SH-SY5Y (cell line): ENCODE measurements at regions not wholly inside any gene's neighbourhood (a gene's known extent, or its start where the extent isn't known, plus 50 kb on each side); places are given as distances from the start of the nearest gene placed in this dataset.

Experiments
- GATA2 ChIP-seq: IDR thresholded peaks from 2 replicates; pipeline ENCODE4 v1.6.1; 2011; ENCODE audit warnings: mild to moderate bottlenecking, low read depth, low read length
- GATA3 ChIP-seq: IDR thresholded peaks from 2 replicates; pipeline ENCODE4 v1.6.1; 2011; ENCODE audit warnings: low read depth, mild to moderate bottlenecking, low read length, moderate library complexity

DNA sequence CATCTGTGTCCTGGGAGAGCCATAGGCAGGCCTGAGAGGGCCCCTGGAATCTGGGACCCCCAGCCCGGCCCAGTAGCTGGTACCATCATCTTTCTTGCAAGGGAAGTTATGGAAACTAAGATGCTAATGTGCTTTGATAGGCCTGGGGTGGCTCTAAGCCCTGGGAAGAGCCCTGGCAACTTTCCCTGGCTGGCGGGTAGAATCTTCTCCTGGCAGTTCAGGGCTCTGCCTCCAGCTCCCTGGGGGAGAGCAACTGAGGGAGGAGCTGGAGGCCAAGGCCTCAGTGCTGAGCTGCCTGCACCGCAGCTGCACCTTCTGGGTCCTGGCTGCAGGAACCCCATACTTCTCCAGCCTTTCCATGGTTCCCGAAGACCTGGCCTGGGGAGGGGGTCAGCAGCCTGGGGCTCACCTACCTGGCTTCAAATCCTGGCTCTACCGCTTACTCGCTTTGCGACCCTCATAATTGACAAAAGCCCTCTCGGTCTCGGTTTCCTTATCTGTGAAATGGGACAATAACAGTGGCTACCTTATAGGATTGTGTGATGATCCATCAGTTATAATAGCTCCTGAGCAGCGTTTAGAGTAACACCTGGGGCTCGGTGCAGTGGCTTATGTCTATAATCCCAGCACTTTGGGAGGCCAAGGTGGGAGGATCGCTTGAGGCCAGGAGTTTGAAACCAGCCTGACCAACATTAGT, 333.7 kb downstream of the SEC14L1 start:
- TF ChIP-seq GATA3 (no peak), GATA2 (no peak)

DNA sequence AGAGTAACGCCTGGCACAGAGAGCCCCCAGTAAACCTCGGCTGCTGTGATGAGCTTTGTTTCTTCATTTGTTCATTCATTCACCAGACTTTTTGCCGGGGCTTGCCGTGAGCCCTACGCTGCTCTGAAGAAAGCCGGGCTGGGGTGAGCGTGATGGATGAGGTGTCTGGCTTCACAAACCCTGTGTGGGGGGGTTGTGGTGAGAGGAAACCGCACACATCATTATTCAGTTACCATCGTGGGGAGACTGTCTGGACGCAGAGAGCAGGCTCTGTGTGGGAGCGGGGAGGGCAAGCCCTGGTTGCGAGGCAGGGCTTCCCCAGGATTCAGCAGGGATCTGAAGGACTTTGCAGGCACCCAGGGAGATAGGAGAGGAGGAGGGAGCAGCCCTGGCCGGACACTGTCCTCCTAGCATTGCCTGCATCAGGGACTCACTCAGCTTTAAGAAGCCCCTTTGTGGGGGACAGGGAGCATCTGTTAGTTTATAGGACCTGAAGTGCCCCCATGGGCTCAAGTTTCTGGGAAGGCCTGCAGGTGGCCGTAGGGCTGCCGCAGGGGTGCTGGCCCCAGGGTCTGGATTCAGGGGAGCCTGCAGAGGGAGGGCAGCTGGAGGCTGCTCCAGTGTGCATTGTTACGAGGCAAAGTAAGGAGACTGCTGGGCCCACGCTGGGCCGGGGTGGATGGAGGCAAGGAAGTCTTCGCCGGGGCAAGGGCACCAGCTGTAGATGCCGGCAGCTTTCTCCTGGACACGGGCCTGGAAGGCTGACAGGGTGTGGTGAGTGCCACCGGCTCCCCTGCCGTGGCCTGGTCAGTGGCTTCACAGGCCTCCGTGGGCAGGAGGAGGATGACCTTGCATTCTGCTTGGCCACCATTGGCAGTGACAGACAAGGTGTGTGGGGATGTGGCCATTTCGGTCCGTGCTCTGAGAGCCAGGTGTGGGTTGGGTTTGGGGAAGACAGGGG, 334.5 kb downstream of the SEC14L1 start:
- TF ChIP-seq GATA2 (no peak), GATA3 (no peak)

DNA sequence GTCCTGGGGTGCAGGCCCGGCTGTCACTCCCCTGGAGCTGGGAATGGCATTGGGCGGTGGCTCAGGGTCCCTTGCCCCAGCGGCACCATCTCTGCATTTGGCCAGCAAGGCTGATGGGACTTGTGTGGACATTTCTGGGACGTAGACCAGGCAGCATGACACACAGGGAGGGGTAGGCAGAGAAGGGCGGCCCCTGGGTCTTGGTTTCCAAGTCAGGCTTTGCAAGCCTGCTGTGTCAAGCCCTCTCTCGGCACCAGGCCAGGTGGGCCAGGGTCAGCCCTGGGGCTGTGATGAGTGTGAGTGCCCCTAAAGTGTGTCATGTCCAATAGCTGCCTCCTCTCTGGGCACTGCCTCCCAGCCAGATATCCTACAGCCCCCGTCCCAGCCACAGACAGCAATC, 335.2 kb downstream of the SEC14L1 start:
- TF ChIP-seq GATA2 (no peak), GATA3 (no peak)

DNA sequence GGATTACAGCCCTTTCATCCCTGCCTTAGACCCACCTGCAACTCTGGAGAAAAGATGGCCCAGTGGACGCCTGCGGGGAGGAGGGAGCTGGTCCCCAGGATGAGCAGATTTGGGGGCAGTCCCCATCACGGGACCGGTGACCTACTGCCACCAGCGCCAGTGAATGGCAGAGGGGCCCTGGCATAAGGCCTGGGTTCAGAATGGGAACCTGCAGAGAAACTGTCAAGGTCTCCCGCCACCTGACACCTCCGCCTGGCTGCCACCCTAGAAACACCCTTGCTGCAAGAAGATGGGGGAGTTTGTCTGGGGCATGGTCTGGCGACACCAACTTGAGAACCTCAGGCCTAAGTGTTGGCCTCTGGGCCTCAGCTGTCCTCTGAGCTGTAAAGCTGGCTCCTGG, 335.7 kb downstream of the SEC14L1 start:
- TF ChIP-seq GATA3 (no peak), GATA2 (no peak)

DNA sequence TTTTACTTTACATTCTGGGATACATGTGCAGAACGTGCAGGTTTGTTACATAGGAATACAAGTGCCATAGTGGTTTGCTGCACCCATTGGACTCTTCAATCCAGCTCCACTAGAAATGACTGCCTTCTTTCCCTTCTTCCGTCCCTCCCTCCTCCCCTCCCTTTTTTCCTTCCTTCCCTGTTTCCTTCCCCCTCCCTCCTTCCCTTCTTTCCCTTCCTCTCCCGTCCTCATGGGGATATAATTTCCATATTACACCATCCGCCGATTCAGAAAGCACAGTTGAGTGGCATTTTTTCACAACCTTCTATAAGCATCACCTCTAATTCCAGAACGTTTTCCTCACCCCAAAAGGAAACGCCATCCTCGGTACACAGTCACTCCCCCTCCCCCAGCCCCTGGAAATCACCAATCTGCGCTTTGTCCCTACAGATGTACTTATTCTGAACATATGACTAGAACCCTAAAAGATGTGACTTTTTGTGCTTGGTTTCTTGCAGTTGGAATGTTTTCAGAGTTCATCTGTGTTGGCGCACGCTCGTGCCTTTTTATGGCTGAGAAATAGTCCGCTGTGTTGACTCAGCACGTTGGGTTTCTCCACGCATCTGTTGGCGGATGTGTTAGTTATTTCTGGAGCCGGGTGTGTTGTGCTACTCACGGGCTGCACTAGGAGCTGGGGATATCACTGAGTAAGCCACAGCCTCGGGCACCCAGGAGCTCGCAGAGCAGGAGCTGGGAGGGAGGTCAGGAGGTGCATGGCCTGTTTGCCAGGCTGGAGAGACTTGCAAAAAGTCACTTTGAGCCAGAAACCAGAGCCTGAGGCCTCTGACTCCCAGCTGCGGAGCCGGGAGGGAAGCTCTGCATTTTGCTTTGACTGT, 336.4 kb downstream of the SEC14L1 start:
- TF ChIP-seq GATA3 (no peak), GATA2 (no peak)

DNA sequence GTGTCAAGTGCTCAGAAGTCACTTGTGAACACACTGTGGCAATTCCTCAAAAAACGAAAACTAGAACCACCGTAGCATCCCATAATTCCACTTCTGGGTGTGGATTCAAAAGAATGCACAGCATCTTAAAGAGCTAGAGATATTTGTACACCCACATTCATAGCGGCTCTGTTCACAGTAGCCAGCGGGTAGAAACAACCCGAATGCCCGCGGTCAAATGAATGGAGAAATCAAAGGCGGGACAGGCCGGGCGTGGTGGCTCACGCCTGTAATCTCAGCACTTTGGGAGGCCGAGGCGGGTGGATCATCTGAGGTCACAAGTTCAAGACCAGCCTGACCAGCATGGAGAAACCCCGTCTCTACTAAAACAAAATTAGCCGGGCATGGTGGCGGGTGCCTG, 337.5 kb downstream of the SEC14L1 start:
- TF ChIP-seq GATA3 (no peak), GATA2 (no peak)

DNA sequence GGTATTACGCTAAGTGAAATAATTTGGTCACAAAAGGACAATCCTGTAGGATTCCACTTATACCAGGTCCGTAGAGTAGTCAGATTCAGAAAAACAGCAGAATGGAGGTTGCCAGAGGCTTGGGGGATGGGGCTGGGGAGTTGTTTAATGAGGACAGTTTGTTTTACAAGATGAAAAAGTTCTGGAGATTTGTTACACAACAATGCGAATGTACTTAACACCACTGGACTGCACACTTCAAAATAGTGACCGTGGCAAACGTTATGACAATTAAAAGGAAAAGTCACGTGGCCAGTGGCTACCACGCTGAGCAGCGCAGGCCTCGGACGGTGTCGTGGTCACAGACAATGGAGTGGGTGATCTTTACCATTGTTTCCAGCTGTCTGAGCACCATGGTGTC, 338.1 kb downstream of the SEC14L1 start:
- TF ChIP-seq GATA3 (no peak), GATA2 (no peak)

DNA sequence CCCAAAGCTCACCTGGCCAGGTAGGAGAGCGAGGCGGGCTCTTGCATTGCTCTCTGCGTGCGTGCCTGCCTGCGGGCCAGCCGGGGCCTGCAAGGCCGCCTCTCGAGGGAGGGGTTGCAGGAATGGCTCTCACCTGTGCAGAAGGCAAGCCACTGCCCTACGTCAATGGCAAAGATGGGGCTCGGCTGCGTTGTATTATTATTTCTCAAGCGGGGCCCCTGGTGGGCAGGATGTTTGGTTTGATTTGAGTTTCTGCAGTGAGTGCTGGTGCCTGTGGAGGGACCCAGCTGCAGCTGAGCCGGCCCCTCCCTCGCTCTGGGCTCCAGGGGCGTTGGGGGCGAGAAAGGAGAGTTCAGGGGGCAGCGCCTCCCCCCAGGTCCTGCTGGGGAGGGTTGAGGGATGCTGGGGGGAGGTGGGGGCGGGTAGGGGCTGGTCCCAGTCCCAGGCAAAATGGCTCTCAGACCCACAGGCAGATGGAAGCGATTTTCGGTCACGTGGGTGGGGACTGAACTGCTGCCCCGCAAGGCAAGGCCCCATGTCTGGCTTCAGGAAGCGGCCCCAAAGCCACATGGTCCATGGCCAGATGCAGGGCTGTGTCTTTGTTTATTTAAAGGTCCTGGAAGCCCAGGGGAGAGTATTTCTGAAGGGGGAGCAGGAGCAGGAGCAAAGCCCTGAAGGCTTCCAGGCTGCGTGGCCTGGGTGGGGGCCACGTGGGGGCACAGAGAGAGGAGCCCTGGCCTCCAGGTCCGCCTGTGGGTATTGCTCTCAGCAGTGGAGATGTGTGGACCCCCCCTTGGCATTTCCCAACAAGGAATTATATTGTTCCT, 338.8 kb downstream of the SEC14L1 start:
- no peak for TF ChIP-seq GATA2
- TF ChIP-seq GATA3: no peak

DNA sequence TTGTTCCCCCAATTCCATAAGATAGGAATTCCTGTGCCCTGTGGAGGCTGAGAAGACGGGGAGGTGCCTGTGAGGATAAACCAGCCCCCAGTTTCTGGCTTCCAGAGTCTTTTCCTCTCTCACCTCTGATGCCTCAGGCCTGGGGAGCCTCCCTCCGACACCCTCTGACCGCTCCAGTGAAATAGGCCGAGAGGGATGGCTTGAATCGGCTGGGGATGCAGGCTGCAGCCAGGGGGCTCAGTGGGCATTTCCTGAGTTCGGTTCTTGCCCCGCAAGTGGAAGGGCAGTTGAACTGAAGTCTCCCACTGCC, 339.4 kb downstream of the SEC14L1 start:
- TF ChIP-seq GATA3 (no peak), GATA2 (no peak)

DNA sequence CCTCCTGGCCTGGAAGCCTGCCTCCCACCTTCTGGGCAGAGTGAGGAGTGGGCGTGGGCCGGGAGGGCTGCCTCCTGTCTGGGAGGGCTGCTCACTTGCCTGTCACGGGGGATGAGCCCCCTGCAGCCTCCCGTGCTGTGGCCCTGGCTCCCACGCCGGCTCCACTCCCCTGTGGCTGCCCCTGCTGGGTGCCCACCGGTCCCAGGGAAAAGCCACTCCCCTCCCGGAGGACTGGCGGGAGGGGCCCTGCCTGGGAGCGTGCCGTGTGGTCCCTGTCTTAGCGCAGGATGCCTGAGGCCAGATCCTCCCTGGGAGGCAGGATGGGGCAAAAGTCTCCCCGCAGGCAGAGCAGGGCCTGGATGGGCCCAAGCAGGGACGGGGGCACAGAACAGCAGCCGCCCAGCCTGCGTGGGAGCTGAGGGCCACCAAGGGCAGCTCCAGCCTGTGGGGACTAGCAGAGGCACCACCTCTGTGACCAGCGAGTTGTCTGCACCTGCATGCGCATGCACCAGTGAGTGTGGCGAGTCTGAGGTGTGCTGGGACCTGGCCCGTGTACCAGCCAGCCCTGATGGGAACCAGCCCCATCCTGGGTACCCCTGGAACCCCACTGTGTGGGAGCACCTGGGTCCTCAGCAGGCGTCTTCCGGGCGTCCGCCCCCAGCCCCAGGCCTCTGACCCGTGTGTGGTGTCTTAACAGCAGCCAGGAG, 339.9 kb downstream of the SEC14L1 start:
- TF ChIP-seq GATA3: no peak
- TF ChIP-seq GATA2: no peak

DNA sequence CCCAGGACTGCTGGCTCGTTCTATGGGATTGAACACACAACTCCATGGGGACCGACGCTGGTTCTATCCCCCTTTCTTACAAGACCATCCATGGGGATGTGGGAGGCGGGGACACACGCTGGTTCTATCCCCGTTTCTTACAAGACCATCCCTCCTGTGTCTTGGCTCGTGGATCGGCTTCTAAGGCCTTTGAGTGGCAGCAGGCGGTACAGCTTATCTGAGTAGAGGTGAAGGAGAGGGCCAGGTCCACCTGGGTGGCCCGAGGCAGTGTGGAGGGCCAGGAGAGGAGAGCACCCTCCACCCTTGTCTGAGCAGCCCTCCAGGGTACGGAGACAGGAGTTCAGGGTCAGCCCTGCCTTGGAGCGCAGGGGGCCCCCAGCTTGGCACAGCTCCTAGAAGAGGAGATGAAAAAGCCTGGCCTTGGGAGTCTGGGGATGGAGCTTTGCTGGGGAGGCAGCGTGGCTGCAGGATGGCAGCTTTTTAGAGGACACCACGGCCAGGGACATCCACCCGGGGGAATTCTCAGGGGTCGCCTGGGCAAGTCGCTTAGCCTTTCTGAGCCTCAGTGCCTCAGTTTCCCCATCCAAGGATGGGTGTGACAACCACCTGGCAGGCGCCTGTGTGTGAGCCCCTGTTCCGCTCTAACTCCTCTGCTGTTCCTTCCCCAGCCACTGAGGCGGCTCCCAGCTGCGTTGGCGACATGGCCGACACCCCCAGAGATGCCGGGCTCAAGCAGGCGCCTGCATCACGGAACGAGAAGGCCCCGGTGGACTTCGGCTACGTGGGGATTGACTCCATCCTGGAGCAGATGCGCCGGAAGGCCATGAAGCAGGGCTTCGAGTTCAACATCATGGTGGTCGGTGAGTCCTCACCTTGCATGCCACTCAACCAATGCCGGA, 341.0 kb downstream of the SEC14L1 start:
- TF ChIP-seq GATA2: no peak
- no peak for TF ChIP-seq GATA3
